Mammary epithelial cell (primary cell): ENCODE measurements at regions not wholly inside any gene's neighbourhood (a gene's known extent, or its start where the extent isn't known, plus 50 kb on each side); places are given as distances from the start of the nearest gene placed in this dataset.

ENCODE experiments used
- EZH2 ChIP-seq: IDR thresholded peaks from 2 replicates; pipeline ENCODE4 v1.6.1; 2012; ENCODE audit warnings: low read length, inconsistent platforms, borderline replicate concordance
- TF ChIP-seq, protein P1 (sequence below), 2 donors: IDR thresholded peaks in 1 of 2; conservative IDR thresholded peaks in 1 of 2; 2 replicates each; pipeline ENCODE4 v1.5.1; 2011 to 2012; ENCODE audit warnings: inconsistent platforms in 2 of 2, low read length in 2 of 2, mild to moderate bottlenecking in 2 of 2, control low read depth in 1 of 2, low read depth in 1 of 2; ENCODE audit not compliant: insufficient read depth in 1 of 2; ENCODE audit errors: extremely low read depth in 1 of 2

DNA sequence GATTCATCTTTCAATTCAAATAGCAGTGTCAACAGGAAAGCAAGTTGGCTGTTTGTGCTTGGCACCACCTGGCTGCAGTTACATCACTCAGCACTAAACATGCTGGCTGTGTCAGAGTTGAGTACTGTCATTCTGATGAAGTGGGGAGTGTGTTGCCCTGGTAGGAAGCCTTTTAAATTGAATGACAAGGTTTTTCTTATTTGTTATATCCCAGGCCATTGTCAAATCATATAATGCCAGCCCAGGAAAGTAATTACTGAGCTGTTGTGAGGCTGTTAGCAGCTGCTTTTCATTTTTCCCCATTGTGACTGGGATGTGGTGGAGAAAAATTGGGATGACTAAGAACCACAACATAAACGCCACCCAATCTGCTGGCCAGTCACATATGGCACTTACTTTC, 106.5 kb upstream of the PRKD1 start:
- TF ChIP-seq, protein P1, sequence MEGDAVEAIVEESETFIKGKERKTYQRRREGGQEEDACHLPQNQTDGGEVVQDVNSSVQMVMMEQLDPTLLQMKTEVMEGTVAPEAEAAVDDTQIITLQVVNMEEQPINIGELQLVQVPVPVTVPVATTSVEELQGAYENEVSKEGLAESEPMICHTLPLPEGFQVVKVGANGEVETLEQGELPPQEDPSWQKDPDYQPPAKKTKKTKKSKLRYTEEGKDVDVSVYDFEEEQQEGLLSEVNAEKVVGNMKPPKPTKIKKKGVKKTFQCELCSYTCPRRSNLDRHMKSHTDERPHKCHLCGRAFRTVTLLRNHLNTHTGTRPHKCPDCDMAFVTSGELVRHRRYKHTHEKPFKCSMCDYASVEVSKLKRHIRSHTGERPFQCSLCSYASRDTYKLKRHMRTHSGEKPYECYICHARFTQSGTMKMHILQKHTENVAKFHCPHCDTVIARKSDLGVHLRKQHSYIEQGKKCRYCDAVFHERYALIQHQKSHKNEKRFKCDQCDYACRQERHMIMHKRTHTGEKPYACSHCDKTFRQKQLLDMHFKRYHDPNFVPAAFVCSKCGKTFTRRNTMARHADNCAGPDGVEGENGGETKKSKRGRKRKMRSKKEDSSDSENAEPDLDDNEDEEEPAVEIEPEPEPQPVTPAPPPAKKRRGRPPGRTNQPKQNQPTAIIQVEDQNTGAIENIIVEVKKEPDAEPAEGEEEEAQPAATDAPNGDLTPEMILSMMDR (conservative IDR thresholded peaks at IDR 0.05 in 1 of 2, IDR thresholded peaks at IDR 0.05 in 1 of 2; ENCODE audit: extremely low read depth in 1 of 2, insufficient read depth in 1 of 2, low read depth in 1 of 2, low read length in 2 of 2): no peak
- TF ChIP-seq EZH2: no peak
